Activated CD4-positive, alpha-beta T cell treated with anti-CD3 and anti-CD28 coated beads, Interleukin-2, Interleukin-6, amounts not matched to agents 100 ng/mL and 50 ng/mL, durations not matched to agents 16 hours and 8 hours (primary cell): ENCODE measurements at regions not wholly inside any gene's neighbourhood (a gene's known extent, or its start where the extent isn't known, plus 50 kb on each side); places are given as distances from the start of the nearest gene placed in this dataset.
"Not testable (repeated sequence)": the region's sequence is repeated elsewhere in the genome, so short reads cannot be mapped to it uniquely, and the experiment has no call there.

Experiments used
- DNase-seq: peaks from one replicate; pipeline ENCODE4 v3.0.0-alpha.2; 2020

GRCh38 chr19:28585796-28586195, 627.2 kb downstream of the UQCRFS1 start:
- no peak for DNase-seq

- no peak for DNase-seq
These were observed 629.2 kb downstream of the UQCRFS1 start for GRCh38 chr19:28583713-28584112.

DNA sequence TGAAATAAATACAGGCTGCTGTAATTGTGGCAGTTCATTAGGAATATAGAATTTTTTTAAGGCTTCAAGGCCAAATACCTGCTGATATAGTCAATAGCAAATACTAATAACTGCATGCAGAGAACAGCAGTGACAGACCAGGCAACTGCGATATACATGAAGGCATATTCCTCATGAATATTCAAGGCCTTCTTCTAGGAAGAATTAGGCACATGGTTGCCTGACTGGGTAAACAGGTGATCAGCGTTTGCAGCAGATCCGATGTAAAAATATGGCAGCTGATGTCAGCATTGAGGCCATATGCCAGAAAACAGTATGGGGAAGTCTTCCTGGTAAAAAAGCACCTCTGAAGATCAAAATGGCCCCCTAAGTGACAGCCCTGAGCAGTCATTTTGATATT, 629.7 kb downstream of the UQCRFS1 start:
- DNase-seq, result no peak

DNA sequence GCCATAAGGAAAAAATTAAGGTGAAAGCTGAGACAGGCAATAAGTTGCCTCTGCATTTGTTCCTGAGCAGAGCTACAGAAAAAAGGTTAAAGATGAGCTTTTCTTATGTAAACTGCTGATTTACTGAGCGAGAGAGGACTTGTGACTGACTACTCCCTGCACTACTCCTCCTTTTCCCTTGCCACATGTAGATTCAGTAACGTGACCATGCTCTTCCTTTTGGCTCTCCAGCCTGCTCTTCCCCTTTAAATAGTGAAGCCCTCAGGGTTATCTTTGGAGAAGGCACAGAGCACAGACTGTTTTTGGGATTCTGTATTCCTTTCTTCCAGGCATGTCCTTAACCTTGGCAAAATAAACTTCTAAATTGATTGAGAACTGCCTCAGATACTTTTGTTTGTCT, 630.2 kb downstream of the UQCRFS1 start:
- DNase-seq, result no peak

- DNase-seq, result no peak
These were observed 630.6 kb downstream of the UQCRFS1 start for GRCh38 chr19:28582344-28582743.

DNA sequence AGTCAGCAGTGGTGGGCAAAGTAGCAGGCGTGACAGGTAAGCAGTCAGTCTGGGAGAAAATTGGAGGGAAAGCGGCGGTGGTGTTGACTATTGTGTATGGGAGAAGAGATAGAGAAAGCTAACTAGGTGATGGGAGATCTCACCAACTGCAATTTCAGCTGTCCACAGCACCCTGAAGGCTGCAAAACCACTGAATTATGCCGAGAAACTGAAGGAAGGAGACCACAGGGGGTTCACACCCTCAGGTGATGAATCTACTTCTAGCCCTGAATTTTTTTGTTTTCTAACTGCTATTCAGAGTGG, 631.5 kb downstream of the UQCRFS1 start:
- DNase-seq, result no peak

DNA sequence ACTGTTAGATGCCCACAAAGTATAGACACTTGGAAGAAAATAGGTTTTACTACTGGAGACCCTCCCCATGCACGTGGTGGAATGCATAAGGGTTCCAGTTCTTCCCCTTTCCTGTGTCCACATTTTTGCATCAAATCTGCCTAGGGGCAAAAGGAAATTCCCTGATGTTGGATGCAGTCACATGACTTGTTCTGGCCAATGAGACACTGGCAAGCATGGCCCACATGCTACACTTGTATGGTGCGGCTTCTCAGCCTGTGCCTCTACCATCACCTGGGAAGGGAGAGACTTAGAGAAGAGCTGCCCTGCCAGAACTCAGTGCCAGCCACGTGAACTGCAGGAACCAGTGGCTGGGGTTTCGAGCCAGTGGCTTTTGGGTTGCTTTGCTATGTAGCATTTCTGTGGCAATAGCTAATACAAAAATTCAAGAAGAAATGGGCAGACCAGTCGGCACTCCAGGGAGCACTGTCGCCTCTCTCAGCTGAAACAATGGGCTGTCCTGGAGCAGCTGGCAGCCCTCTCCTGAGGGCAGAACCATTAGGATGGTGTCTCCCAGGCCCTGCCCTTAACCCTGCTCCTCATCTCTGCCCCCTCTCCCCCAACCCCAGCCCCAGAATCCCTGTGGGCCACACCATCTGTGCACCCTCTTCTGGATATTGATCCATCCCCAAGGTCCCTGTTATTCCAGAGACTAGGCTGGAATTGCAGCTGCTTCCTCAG, 634.0 kb downstream of the UQCRFS1 start:
- no peak for DNase-seq

DNA sequence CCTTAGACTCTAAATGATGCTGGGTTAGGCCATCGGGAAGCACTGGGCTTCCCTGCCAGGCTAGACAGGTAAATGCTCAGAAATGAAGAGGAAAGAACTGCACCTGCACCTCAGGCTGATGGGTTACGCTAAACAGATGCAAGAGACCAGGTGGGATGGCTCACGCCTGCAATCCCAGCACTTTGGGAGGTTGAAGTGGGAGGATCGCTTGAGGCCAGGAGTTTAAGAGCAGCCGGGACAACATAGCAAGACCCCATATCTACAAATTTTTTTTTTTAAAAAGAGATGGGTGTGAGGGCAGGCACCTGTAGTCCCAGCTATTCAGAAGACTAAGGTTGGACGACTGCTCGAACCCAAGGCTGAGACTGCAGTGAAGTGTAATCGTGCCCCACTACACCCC, 634.7 kb downstream of the UQCRFS1 start:
- DNase-seq, result no peak

GRCh38 chr19:28577666-28578065, 635.3 kb downstream of the UQCRFS1 start:
- no peak for DNase-seq

- DNase-seq, result no peak
These were observed 635.7 kb downstream of the UQCRFS1 start for GRCh38 chr19:28577233-28577632.

- no peak for DNase-seq
These were observed 637.1 kb downstream of the UQCRFS1 start for GRCh38 chr19:28575816-28576215.

GRCh38 chr19:28575312-28575711, 637.6 kb downstream of the UQCRFS1 start:
- DNase-seq, result not testable (repeated sequence)

- DNase-seq, result no peak
These were observed 638.7 kb downstream of the UQCRFS1 start for GRCh38 chr19:28574212-28574611.

DNA sequence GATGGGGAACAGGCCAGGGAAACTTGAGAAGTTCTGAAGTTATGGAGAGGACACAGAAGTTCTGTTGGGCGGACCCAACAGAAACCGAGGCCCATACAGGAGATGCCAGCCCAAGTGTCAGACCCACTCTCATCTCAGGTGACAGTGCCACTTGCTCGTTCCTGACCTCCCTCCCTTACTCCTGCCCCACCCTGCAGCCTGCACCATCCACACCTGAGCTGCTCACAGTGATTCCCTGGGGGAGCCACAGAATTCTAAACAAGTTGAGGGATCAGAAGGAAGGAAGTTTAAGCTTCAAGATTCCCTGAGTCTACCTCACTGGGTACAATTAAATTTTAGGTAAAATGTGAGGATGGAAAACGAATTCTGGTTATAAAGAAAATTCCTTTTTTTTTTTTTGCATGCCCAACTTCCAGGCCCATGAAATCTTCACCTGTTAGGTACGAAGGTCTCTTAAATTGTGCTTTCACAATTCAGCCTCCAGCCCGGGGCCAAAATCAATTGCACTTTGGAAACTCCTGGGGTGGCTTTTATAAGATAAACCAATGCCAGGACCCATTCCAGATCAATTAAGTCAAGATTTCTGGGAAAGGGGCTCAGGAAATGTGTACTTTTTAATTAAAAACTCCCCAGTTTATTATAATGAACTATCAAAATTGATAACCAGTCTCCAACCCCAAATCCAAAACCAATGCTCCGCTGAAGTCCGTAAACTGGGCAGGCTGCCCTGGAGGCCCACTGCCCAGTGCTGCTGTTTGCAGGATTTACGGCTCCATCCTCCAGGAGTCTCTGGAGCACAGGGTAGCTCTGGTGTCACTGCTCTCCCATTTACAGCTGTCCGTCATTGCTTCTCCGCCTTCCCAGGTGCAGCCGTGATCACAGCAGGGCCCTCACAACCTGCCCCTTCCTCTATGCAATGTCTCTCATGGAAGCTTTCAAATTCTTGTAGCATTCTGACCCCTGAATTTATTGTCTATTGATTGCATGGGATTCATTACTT, 643.5 kb downstream of the UQCRFS1 start:
- no peak for DNase-seq

GRCh38 chr19:28567834-28568233, 645.1 kb downstream of the UQCRFS1 start:
- no peak for DNase-seq

- no peak for DNase-seq
These were observed 648.7 kb downstream of the UQCRFS1 start for GRCh38 chr19:28563964-28564921.

GRCh38 chr19:28560786-28561185, 652.2 kb downstream of the UQCRFS1 start:
- no peak for DNase-seq

- no peak for DNase-seq
These were observed 654.2 kb downstream of the UQCRFS1 start for GRCh38 chr19:28558783-28559182.

- DNase-seq, result no peak
These were observed 656.6 kb downstream of the UQCRFS1 start for GRCh38 chr19:28556371-28556770.

DNA sequence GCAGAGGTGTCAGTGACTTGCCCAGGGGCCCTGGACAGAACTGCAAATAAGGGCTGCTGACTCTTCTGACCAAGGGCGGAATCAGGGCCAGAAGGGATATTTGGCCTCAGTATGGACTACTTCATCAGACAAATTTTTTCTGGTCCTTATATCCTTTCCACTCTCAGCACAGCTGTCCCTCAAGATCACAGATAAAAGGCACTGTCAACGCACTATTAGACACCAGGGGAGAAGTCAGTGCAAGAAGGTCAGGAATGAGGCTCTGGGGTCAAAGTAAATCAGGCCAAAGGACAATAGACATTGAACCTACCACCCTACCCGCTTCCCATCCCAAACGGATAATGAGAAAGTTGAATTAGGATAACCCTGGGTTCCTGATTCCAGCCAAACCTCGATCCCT, 657.6 kb downstream of the UQCRFS1 start:
- no peak for DNase-seq

GRCh38 chr19:28554321-28555091, 658.4 kb downstream of the UQCRFS1 start:
- DNase-seq, result no peak

DNA sequence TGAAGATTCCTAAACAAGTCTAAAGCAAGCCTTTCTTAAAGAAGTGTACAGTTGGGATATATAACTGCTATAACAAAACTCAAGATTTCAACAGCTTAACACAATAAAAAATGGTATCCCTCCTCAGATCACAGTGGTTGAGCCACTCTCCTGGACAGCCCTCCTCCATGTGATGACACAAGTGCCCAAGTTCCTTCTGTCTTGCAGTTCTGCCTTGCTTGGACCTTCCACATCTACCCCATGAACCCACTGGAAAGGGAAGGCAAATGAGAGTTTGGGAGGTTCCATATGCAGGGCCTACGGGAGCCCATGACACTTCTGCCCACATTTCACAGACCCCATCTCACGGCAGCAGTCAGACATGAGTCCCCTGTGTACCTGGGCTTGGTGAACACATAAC, 659.2 kb downstream of the UQCRFS1 start:
- DNase-seq, result no peak
